Heart left ventricle (tissue), 13 donors: ENCODE measurements at regions not wholly inside any gene's neighbourhood (a gene's known extent, or its start where the extent isn't known, plus 50 kb on each side); places are given as distances from the start of the nearest gene placed in this dataset.

ENCODE experiments used
- CTCF ChIP-seq, 12 donors: fragments of 200-600 bp; sonication (generic) in 4 of 12; IDR thresholded peaks; one replicate each; pipeline versions ENCODE4 v1.5.0 to v1.8.0; 2018 to 2022; ENCODE audit warnings: antibody characterized with exemption in 12 of 12, mild to moderate bottlenecking in 5 of 12
- POLR2A ChIP-seq, 2 donors: fragments of 450-650 bp; IDR thresholded peaks; one replicate each; pipeline ENCODE4 v1.6.1; 2017; ENCODE audit warnings: antibody characterized with exemption in 2 of 2, mild to moderate bottlenecking in 2 of 2, moderate library complexity in 2 of 2
- donor health status: ischemic (EF 13 %, LVEDD 7.1; RV severe dilation, severe dysfunction).
- donor health status: DM: no; HTN: yes; CAD: no.
- donor health status: DM: no; HTN: no; CAD: no.
- donor health status: ischemic (EF 25% LVEDD 6.9; RV normal size, moderate dysfunction).
- donor health status: ischemic (EF 25% LVEDD 5.7; RV mildly dilated, moderate dysfunction).
- donor health status: ischemic (EF 35%, LVEDD 5.7; RV mildly dilated, moderate dysfunction).
- donor health status: nonischemic (EF 11% LVEDD 7.7; RV severe dilation, severe dysfunction).
- donor health status: DM: yes; HTN: yes; CAD: no.
- donor health status: PGD.
- donor health status: ischemic (EF 29% LVEDD 5.4; RV normal size, mild dysfunction).
- donor health status: nonischemic (EF 23%, LVEDD 6.1; RV moderate dilation, normal function).

- no peak for TF ChIP-seq POLR2A (IDR thresholded peaks at IDR 0.05)
- no peak for TF ChIP-seq CTCF (IDR thresholded peaks at IDR 0.05)
Observed at GRCh38 chr5:100434815-100435214, 100.4 kb upstream of the FAM174A start.
